ENCODE measurements at regions not wholly inside any gene's neighbourhood (a gene's known extent, or its start where the extent isn't known, plus 50 kb on each side); places are given as distances from the start of the nearest gene placed in this dataset.

DNA sequence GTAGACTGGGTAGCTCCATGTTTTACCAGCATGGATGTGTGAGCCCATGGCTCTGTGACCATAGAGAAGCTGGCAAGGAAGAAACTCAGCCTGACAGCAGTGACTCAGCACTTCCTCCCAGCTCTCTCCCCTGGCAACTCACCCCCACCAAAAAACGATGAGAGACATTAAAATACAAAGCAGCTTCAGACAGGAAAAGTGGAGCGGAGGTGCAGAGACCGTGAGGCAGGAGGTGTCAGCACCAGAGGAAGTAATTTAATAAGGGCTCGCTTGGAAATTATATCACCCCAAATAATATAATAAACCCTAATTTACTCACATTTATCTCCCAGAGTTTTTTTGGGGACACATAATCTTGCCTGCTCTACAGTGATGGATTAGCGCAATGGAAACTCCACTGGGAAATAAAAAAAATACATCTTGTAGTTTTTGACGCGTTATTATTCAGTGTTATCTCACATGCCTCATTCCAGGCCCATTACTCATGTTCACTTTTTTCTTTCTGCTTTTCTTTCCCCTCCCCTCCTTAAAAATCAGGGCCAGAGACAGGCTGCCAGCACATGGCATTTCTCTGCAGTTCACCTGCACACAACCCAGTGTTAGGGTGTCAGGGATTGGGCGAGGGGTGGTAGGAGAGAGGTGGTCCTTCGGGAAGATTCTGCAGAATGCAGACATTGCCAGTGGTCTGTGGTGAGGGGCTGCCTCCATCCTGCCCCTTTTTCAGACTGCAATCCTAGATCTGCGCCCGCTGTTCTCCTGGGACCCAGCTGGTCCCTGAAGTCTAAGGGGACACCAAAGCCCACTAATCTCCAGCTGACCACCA is 170.8 kb downstream of the BUD13 start:
- TF ChIP-seq, protein P1, sequence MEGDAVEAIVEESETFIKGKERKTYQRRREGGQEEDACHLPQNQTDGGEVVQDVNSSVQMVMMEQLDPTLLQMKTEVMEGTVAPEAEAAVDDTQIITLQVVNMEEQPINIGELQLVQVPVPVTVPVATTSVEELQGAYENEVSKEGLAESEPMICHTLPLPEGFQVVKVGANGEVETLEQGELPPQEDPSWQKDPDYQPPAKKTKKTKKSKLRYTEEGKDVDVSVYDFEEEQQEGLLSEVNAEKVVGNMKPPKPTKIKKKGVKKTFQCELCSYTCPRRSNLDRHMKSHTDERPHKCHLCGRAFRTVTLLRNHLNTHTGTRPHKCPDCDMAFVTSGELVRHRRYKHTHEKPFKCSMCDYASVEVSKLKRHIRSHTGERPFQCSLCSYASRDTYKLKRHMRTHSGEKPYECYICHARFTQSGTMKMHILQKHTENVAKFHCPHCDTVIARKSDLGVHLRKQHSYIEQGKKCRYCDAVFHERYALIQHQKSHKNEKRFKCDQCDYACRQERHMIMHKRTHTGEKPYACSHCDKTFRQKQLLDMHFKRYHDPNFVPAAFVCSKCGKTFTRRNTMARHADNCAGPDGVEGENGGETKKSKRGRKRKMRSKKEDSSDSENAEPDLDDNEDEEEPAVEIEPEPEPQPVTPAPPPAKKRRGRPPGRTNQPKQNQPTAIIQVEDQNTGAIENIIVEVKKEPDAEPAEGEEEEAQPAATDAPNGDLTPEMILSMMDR (IDR thresholded peaks at IDR 0.05; ENCODE audit: low read depth, low read length): no peak
- TF ChIP-seq EZH2phosphoT487 (IDR thresholded peaks at IDR 0.05; ENCODE audit: low read depth): no peak

Measured in OCI-LY3 (cell line).